ENCODE measurements at regions not wholly inside any gene's neighbourhood (a gene's known extent, or its start where the extent isn't known, plus 50 kb on each side); places are given as distances from the start of the nearest gene placed in this dataset.
A peak's percentile ranks its signal among the peaks of the same experiment; 100 is the strongest.

GRCh38 chr6:2376429-2377355 lies 131.3 kb upstream of the GMDS start:
- Mint-ChIP-seq H3K27ac (no peak overlapping the region), H3K27me3 (ENCODE audit: low read depth in 2 of 2) (no peaks in the 10 kb centered on the region), H3K4me1 (no peaks in the 10 kb centered on the region), H3K9me3 (no peaks in the 10 kb centered on the region), H3K4me3 (no peak overlapping the region), H3K36me3 (no peaks in the 10 kb centered on the region)
- no peak for TF ChIP-seq CTCF (IDR thresholded peaks at IDR 0.05)
- WGBS (ENCODE audit: insufficient coverage), result 92% methylated on average over 19 of the region's 19 CpGs
- peak in 1 of 3 donors; percentile 15 for ATAC-seq
- H3K4me1 ChIP-seq (ENCODE audit: control insufficient read depth, insufficient read depth, low read length), result no peaks in the 10 kb centered on the region
- no peaks in the 10 kb centered on the region for H3K9me3 ChIP-seq (ENCODE audit: control insufficient read depth, insufficient read depth, low read length)
- H3K36me3 ChIP-seq (ENCODE audit: control insufficient read depth, insufficient read depth, low read length), result no peaks in the 10 kb centered on the region
- DNase-seq, result no peak
- no peak overlapping the region for H3K27ac ChIP-seq (ENCODE audit: low read length)
- H3K27me3 ChIP-seq (ENCODE audit: control insufficient read depth, insufficient read depth, low read length), result no peaks in the 10 kb centered on the region
- intact Hi-C loops (cut with micrococcal nuclease), result no loop called here
- no peak overlapping the region for H3K4me3 ChIP-seq (ENCODE audit: low read length)

- no peak for TF ChIP-seq CTCF (IDR thresholded peaks at IDR 0.05)
- Mint-ChIP-seq H3K4me3 (no peak overlapping the region), H3K9me3 (no peaks in the 10 kb centered on the region), H3K27me3 (ENCODE audit: low read depth in 2 of 2) (no peaks in the 10 kb centered on the region), H3K27ac (no peak overlapping the region), H3K4me1 (no peaks in the 10 kb centered on the region), H3K36me3 (no peaks in the 10 kb centered on the region)
- H3K4me3 ChIP-seq (ENCODE audit: low read length), result no peak overlapping the region
- H3K27me3 ChIP-seq (ENCODE audit: control insufficient read depth, insufficient read depth, low read length), result no peaks in the 10 kb centered on the region
- DNase-seq (no peak), ATAC-seq (no peak)
- no peaks in the 10 kb centered on the region for H3K36me3 ChIP-seq (ENCODE audit: control insufficient read depth, insufficient read depth, low read length)
- no peaks in the 10 kb centered on the region for H3K4me1 ChIP-seq (ENCODE audit: control insufficient read depth, insufficient read depth, low read length)
- no peaks in the 10 kb centered on the region for H3K9me3 ChIP-seq (ENCODE audit: control insufficient read depth, insufficient read depth, low read length)
- H3K27ac ChIP-seq (ENCODE audit: low read length), result no peak overlapping the region
- intact Hi-C loops (cut with micrococcal nuclease), result no loop called here
- WGBS (ENCODE audit: insufficient coverage), result 96% methylated on average over 15 of the region's 17 CpGs
These were observed 130.0 kb upstream of the GMDS start for GRCh38 chr6:2375443-2375842.

DNA sequence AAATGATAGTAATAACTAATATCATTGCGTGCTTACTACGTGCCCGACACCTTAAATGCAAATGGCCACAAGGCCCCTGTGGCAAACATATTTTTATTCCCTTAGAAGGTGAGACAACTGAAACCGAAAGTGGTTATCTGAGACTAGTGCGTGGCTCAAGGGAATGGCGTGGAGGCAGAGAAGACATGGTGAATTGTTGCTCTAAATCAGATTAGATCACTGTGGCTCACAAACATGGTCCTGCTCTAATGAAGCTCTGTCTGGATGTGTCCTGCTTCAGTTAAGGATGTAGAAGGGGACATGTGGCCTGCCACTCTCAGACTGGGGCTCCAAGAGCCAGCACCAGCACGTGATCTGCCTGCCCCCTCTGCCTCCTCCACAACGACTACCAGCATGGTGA lies 124.2 kb upstream of the GMDS start:
- no peaks in the 10 kb centered on the region for H3K27me3 Mint-ChIP-seq (ENCODE audit: low read depth in 2 of 2)
- no peaks in the 10 kb centered on the region for H3K9me3 ChIP-seq (ENCODE audit: control insufficient read depth, insufficient read depth, low read length)
- 91% methylated on average over 8 of the region's 8 CpGs for WGBS (ENCODE audit: insufficient coverage)

More for the DNA sequence above, 124.2 kb upstream of the GMDS start:
- no peak for TF ChIP-seq CTCF (IDR thresholded peaks at IDR 0.05)
- intact Hi-C loops (cut with micrococcal nuclease), result no loop called here
- Histone ChIP-seq H3K27me3 (ENCODE audit: control insufficient read depth, insufficient read depth, low read length) (no peaks in the 10 kb centered on the region), H3K36me3 (ENCODE audit: control insufficient read depth, insufficient read depth, low read length) (no peaks in the 10 kb centered on the region), H3K27ac (ENCODE audit: low read length) (no peak overlapping the region), H3K4me1 (ENCODE audit: control insufficient read depth, insufficient read depth, low read length) (no peaks in the 10 kb centered on the region), H3K4me3 (ENCODE audit: low read length) (no peak overlapping the region)
- no peaks in the 10 kb centered on the region for H3K9me3 Mint-ChIP-seq
- H3K4me3 Mint-ChIP-seq, result no peak overlapping the region
- no peak for ATAC-seq
- peaks cover 5 to 9% of the 10 kb centered on the region in 2 donors for H3K4me1 Mint-ChIP-seq
- no peak for DNase-seq
- no peak overlapping the region for H3K27ac Mint-ChIP-seq
- no peaks in the 10 kb centered on the region for H3K36me3 Mint-ChIP-seq

Data from natural killer cell (primary cell).